ENCODE measurements at regions not wholly inside any gene's neighbourhood (a gene's known extent, or its start where the extent isn't known, plus 50 kb on each side); places are given as distances from the start of the nearest gene placed in this dataset.

DNA sequence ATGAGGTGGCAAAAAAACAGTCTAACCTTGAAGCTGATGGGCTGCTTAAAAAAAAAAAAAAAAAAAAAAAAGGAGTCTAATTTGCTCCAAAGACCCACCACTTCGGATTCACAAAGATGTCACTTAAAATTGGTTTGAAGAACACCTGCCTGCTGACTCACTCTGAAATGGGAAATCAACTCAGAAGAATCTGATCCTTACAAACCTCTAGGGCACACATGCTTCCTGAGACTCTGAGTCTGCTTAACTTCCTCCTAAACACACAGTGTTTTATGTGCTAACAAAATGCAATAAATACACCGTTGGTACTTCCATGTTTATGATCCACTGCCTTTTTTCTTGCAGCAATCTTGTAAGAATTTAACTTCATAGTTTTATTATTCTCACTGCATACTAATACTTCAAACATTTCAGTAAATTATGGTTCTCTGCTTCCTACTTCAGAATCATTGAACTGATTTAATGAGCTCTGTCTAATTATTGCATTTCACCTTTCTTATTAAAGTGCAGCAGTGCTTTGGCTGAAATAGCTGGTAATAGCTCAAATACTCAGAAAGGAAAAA, 73.0 kb upstream of the FRMD4B start:
- no peak for TF ChIP-seq POLR2A (IDR thresholded peaks at IDR 0.05; ENCODE audit: low read depth, low read length)
- TF ChIP-seq POLR2AphosphoS5 (IDR thresholded peaks at IDR 0.05; ENCODE audit: low read depth, low read length) = no peak
- TF ChIP-seq TAF1 (IDR thresholded peaks at IDR 0.05; ENCODE audit: borderline replicate concordance, low read depth, low read length) = no peak

Measured in GM12892 (cell line).